GM19372 (cell line): ENCODE measurements at regions not wholly inside any gene's neighbourhood (a gene's known extent, or its start where the extent isn't known, plus 50 kb on each side); places are given as distances from the start of the nearest gene placed in this dataset.
"Not testable (repeated sequence)": the region's sequence is repeated elsewhere in the genome, so short reads cannot be mapped to it uniquely, and the experiment has no call there.

ENCODE experiments used
- ATAC-seq: cut with Tn5 transposase; IDR thresholded peaks from one replicate; pipeline ENCODE4 v1.9.1; 2021; ENCODE audit warnings: mild to moderate bottlenecking, low read depth, moderate library complexity; ENCODE audit not compliant: unreplicated experiment

GRCh38 chr4:27075603-27076002 lies 215.0 kb downstream of the STIM2 start:
- ATAC-seq = not testable (repeated sequence)

- no peak for ATAC-seq
Measured at GRCh38 chr4:27078934-27079455, 218.4 kb downstream of the STIM2 start.

GRCh38 chr4:27081675-27082586 lies 221.3 kb downstream of the STIM2 start:
- no peak for ATAC-seq

- ATAC-seq = no peak
Measured at GRCh38 chr4:27082776-27083175, 222.1 kb downstream of the STIM2 start.

GRCh38 chr4:27084685-27085361 lies 224.2 kb downstream of the STIM2 start:
- no peak for ATAC-seq

GRCh38 chr4:27085396-27085795 lies 224.8 kb downstream of the STIM2 start:
- ATAC-seq = no peak

- ATAC-seq = no peak
Measured at GRCh38 chr4:27087306-27088045, 226.8 kb downstream of the STIM2 start.

GRCh38 chr4:27088491-27088890 lies 227.8 kb downstream of the STIM2 start:
- no peak for ATAC-seq

- no peak for ATAC-seq
Measured at GRCh38 chr4:27089186-27089585, 228.5 kb downstream of the STIM2 start.

- ATAC-seq = no peak
Measured at GRCh38 chr4:27090406-27090805, 229.8 kb downstream of the STIM2 start.

- no peak for ATAC-seq
Measured at GRCh38 chr4:27094224-27094623, 233.6 kb downstream of the STIM2 start.

- no peak for ATAC-seq
Measured at GRCh38 chr4:27094783-27095182, 234.1 kb downstream of the STIM2 start.

GRCh38 chr4:27096142-27096824 lies 235.6 kb downstream of the STIM2 start:
- no peak for ATAC-seq

- no peak for ATAC-seq
Measured at GRCh38 chr4:27098034-27098433, 237.4 kb downstream of the STIM2 start.

- ATAC-seq = no peak
Measured at GRCh38 chr4:27100713-27101112, 240.1 kb downstream of the STIM2 start.

- no peak for ATAC-seq
Measured at GRCh38 chr4:27101126-27101525, 240.5 kb downstream of the STIM2 start.

- ATAC-seq = no peak
Measured at GRCh38 chr4:27101561-27101960, 240.9 kb downstream of the STIM2 start.

- no peak for ATAC-seq
Measured at GRCh38 chr4:27111627-27112026, 251.0 kb downstream of the STIM2 start.

GRCh38 chr4:27112587-27112986 lies 251.9 kb downstream of the STIM2 start:
- no peak for ATAC-seq

- ATAC-seq = no peak
Measured at GRCh38 chr4:27115221-27115620, 254.6 kb downstream of the STIM2 start.
